Activated CD8-positive, alpha-beta T cell treated with anti-CD3 and anti-CD28 coated beads, Interleukin-2, amount 10 ng/mL, durations not matched to agents 7 days and 5 days (primary cell): ENCODE measurements at regions not wholly inside any gene's neighbourhood (a gene's known extent, or its start where the extent isn't known, plus 50 kb on each side); places are given as distances from the start of the nearest gene placed in this dataset.
"Not testable (repeated sequence)": the region's sequence is repeated elsewhere in the genome, so short reads cannot be mapped to it uniquely, and the experiment has no call there.

Experiments used
- ATAC-seq: fragments of 150-1000 bp; cut with Tn5 transposase; one replicate; pipeline ENCODE4 v1.10.0; 2021; ENCODE audit warnings: moderate library complexity
- CTCF ChIA-PET: fragments of 350-600 bp; sonication (Branson Sonifier 250); formaldehyde crosslinking; loops from one replicate; lab custom pipeline; 2021; ENCODE audit warnings: antibody characterized with exemption; lab: Charles Lee
- POLR2A ChIA-PET: fragments of 350-600 bp; sonication (Branson Sonifier 250); formaldehyde crosslinking; loops from one replicate; lab custom pipeline; 2021; ENCODE audit warnings: antibody characterized with exemption; lab: Charles Lee
- DNase-seq: peaks from one replicate; pipeline ENCODE4 v3.0.0-alpha.2; 2020
- H3K27ac Mint-ChIP-seq: one replicate; pipeline ENCODE4 v1.8.0; 2021; ENCODE audit warnings: mild to moderate bottlenecking, mixed read lengths
- H3K27me3 Mint-ChIP-seq: one replicate; pipeline ENCODE4 v1.8.0; 2021; ENCODE audit warnings: low read depth, mixed read lengths
- H3K36me3 Mint-ChIP-seq: one replicate; pipeline ENCODE4 v1.8.0; 2021; ENCODE audit warnings: low read depth, mixed read lengths
- H3K4me1 Mint-ChIP-seq: one replicate; pipeline ENCODE4 v1.8.0; 2021; ENCODE audit warnings: low read depth, mixed read lengths
- H3K4me3 Mint-ChIP-seq: one replicate; pipeline ENCODE4 v1.8.0; 2021; ENCODE audit warnings: mild to moderate bottlenecking, mixed read lengths
- H3K9me3 Mint-ChIP-seq: one replicate; pipeline ENCODE4 v1.8.0; 2022; ENCODE audit warnings: mixed read lengths; ENCODE audit not compliant: insufficient read depth

- Mint-ChIP-seq H3K9me3 (no peaks in the 10 kb centered on the region), H3K27ac (no peak overlapping the region), H3K36me3 (no peaks in the 10 kb centered on the region), H3K27me3 (no peaks in the 10 kb centered on the region), H3K4me1 (no peaks in the 10 kb centered on the region), H3K4me3 (no peak overlapping the region)
- no peak for ATAC-seq
- POLR2A ChIA-PET: no interaction called here
- no peak for DNase-seq
- CTCF ChIA-PET: no interaction called here
Observed at GRCh38 chrX:113412106-113412505, 571.5 kb upstream of the AMOT start.

GRCh38 chrX:113408843-113409242, 568.2 kb upstream of the AMOT start:
- ChIA-PET POLR2A (no interaction called here), CTCF (no interaction called here)
- Mint-ChIP-seq H3K27ac (no peak overlapping the region), H3K36me3 (no peaks in the 10 kb centered on the region), H3K9me3 (no peaks in the 10 kb centered on the region), H3K4me3 (no peak overlapping the region), H3K27me3 (no peaks in the 10 kb centered on the region), H3K4me1 (no peaks in the 10 kb centered on the region)
- DNase-seq: no peak
- no peak for ATAC-seq

GRCh38 chrX:113400193-113400704, 559.6 kb upstream of the AMOT start:
- no peak overlapping the region for H3K4me3 Mint-ChIP-seq
- no peak overlapping the region for H3K27ac Mint-ChIP-seq
- ChIA-PET POLR2A (no interaction called here), CTCF (no interaction called here)
- no peaks in the 10 kb centered on the region for H3K4me1 Mint-ChIP-seq
- DNase-seq (no peak), ATAC-seq (no peak)
- H3K27me3 Mint-ChIP-seq: no peaks in the 10 kb centered on the region
- no peaks in the 10 kb centered on the region for H3K9me3 Mint-ChIP-seq
- H3K36me3 Mint-ChIP-seq: no peaks in the 10 kb centered on the region

GRCh38 chrX:113399506-113400192, 559.0 kb upstream of the AMOT start:
- ATAC-seq: no peak
- Mint-ChIP-seq H3K4me3 (no peak overlapping the region), H3K4me1 (no peaks in the 10 kb centered on the region), H3K9me3 (no peaks in the 10 kb centered on the region), H3K27me3 (no peaks in the 10 kb centered on the region), H3K27ac (no peak overlapping the region), H3K36me3 (no peaks in the 10 kb centered on the region)
- no peak for DNase-seq
- ChIA-PET CTCF (no interaction called here), POLR2A (no interaction called here)

- Mint-ChIP-seq H3K9me3 (no peaks in the 10 kb centered on the region), H3K36me3 (no peaks in the 10 kb centered on the region), H3K27me3 (no peaks in the 10 kb centered on the region), H3K27ac (no peak overlapping the region), H3K4me3 (no peak overlapping the region), H3K4me1 (no peaks in the 10 kb centered on the region)
- no peak for DNase-seq
- POLR2A ChIA-PET: no interaction called here
- no peak for ATAC-seq
- CTCF ChIA-PET: no interaction called here
Observed at GRCh38 chrX:113392355-113392754, 551.7 kb upstream of the AMOT start.

GRCh38 chrX:113391875-113392274, 551.2 kb upstream of the AMOT start:
- Mint-ChIP-seq H3K9me3 (no peaks in the 10 kb centered on the region), H3K36me3 (no peaks in the 10 kb centered on the region), H3K4me1 (no peaks in the 10 kb centered on the region)

GRCh38 chrX:113390531-113390930, 549.9 kb upstream of the AMOT start:
- no peak for DNase-seq
- ATAC-seq: no peak
- CTCF ChIA-PET: no interaction called here
- Mint-ChIP-seq H3K4me3 (no peak overlapping the region), H3K9me3 (no peaks in the 10 kb centered on the region), H3K36me3 (no peaks in the 10 kb centered on the region), H3K27ac (no peak overlapping the region), H3K27me3 (no peaks in the 10 kb centered on the region), H3K4me1 (no peaks in the 10 kb centered on the region)
- POLR2A ChIA-PET: no interaction called here

More at GRCh38 chrX:113391875-113392274, 551.2 kb upstream of the AMOT start:
- DNase-seq: no peak
- POLR2A ChIA-PET: no interaction called here
- CTCF ChIA-PET: no interaction called here
- no peak overlapping the region for H3K27ac Mint-ChIP-seq
- no peak overlapping the region for H3K4me3 Mint-ChIP-seq
- H3K27me3 Mint-ChIP-seq: no peaks in the 10 kb centered on the region
- ATAC-seq: no peak

- ATAC-seq (no peak), DNase-seq (no peak)
- no peaks in the 10 kb centered on the region for H3K4me1 Mint-ChIP-seq
- H3K36me3 Mint-ChIP-seq: no peaks in the 10 kb centered on the region
- H3K27me3 Mint-ChIP-seq: no peaks in the 10 kb centered on the region
- CTCF ChIA-PET: no interaction called here
- H3K4me3 Mint-ChIP-seq: no peak overlapping the region
- POLR2A ChIA-PET: no interaction called here
- H3K9me3 Mint-ChIP-seq: no peaks in the 10 kb centered on the region
- H3K27ac Mint-ChIP-seq: no peak overlapping the region
Observed at GRCh38 chrX:113389846-113390245, 549.2 kb upstream of the AMOT start.

GRCh38 chrX:113384628-113385027, 544.0 kb upstream of the AMOT start:
- ChIA-PET CTCF (no interaction called here), POLR2A (no interaction called here)
- Mint-ChIP-seq H3K27ac (no peak overlapping the region), H3K4me3 (no peak overlapping the region), H3K9me3 (no peaks in the 10 kb centered on the region), H3K4me1 (no peaks in the 10 kb centered on the region), H3K27me3 (no peaks in the 10 kb centered on the region), H3K36me3 (no peaks in the 10 kb centered on the region)
- ATAC-seq (no peak), DNase-seq (no peak)

GRCh38 chrX:113373421-113373820, 532.8 kb upstream of the AMOT start:
- H3K36me3 Mint-ChIP-seq, H3K4me3 Mint-ChIP-seq, CTCF ChIA-PET, H3K9me3 Mint-ChIP-seq, H3K4me1 Mint-ChIP-seq, H3K27ac Mint-ChIP-seq, H3K27me3 Mint-ChIP-seq, POLR2A ChIA-PET, DNase-seq, ATAC-seq: not testable (repeated sequence)

- POLR2A ChIA-PET: no interaction called here
- Mint-ChIP-seq H3K27me3 (no peaks in the 10 kb centered on the region), H3K9me3 (no peaks in the 10 kb centered on the region), H3K36me3 (no peaks in the 10 kb centered on the region), H3K4me3 (no peak overlapping the region), H3K4me1 (no peaks in the 10 kb centered on the region), H3K27ac (no peak overlapping the region)
- DNase-seq: no peak
- ATAC-seq: no peak
- CTCF ChIA-PET: no interaction called here
Observed at GRCh38 chrX:113370006-113370405, 529.4 kb upstream of the AMOT start.

- Mint-ChIP-seq H3K27ac (no peak overlapping the region), H3K4me1 (no peaks in the 10 kb centered on the region), H3K27me3 (no peaks in the 10 kb centered on the region), H3K4me3 (no peak overlapping the region), H3K9me3 (no peaks in the 10 kb centered on the region), H3K36me3 (no peaks in the 10 kb centered on the region)
- no peak for DNase-seq
- ChIA-PET POLR2A (no interaction called here), CTCF (no interaction called here)
- ATAC-seq: no peak
Observed at GRCh38 chrX:113369056-113369455, 528.4 kb upstream of the AMOT start.

- ChIA-PET CTCF (no interaction called here), POLR2A (no interaction called here)
- Mint-ChIP-seq H3K27ac (no peak overlapping the region), H3K36me3 (no peaks in the 10 kb centered on the region), H3K9me3 (peaks cover 8% of the 10 kb centered on the region), H3K27me3 (no peaks in the 10 kb centered on the region), H3K4me1 (no peaks in the 10 kb centered on the region), H3K4me3 (no peak overlapping the region)
- no peak for ATAC-seq
- DNase-seq: no peak
Observed at GRCh38 chrX:113353134-113353533, 512.5 kb upstream of the AMOT start.
